ENCODE measurements at regions not wholly inside any gene's neighbourhood (a gene's known extent, or its start where the extent isn't known, plus 50 kb on each side); places are given as distances from the start of the nearest gene placed in this dataset.
A peak's percentile ranks its signal among the peaks of the same experiment; 100 is the strongest.

GRCh38 chr4:83213640-83214039, 71.0 kb downstream of the COQ2 start:
- TF ChIP-seq CTCF (IDR thresholded peaks at IDR 0.05) = no peak
- TF ChIP-seq POLR2A (IDR thresholded peaks at IDR 0.05) = no peak
- Histone ChIP-seq H3K27me3 (no peaks in the 10 kb centered on the region), H3K4me1 (peaks cover 3 to 7% of the 10 kb centered on the region in 2 donors), H3K4me3 (replicated peaks in 1 of 3) (no peak overlapping the region), H3K9me3 (no peaks in the 10 kb centered on the region), H3K36me3 (no peaks in the 10 kb centered on the region), H3K27ac (no peak overlapping the region)
- DNase-seq = no peak
- WGBS, 2 donors = 94 to 96% methylated on average over 5 of the region's 5 CpGs
- intact Hi-C loops (cut with DNase I) = no loop called here

GRCh38 chr4:83212041-83212851, 72.4 kb downstream of the COQ2 start:
- Histone ChIP-seq H3K27me3 (no peaks in the 10 kb centered on the region), H3K4me3 (replicated peaks in 1 of 3) (no peak overlapping the region), H3K9me3 (no peaks in the 10 kb centered on the region), H3K4me1 (peaks cover 3 to 7% of the 10 kb centered on the region in 2 donors), H3K27ac (peak overlapping the region in 2 of 3 donors; percentile 48 to 69), H3K36me3 (no peaks in the 10 kb centered on the region)
- WGBS, 2 donors = 32 to 33% methylated on average over 9 of the region's 9 CpGs
- intact Hi-C loops (cut with DNase I) = no loop called here
- no peak for TF ChIP-seq POLR2A (IDR thresholded peaks at IDR 0.05)
- no peak for TF ChIP-seq CTCF (IDR thresholded peaks at IDR 0.05)
- DNase-seq = peak; percentile 6 to 16

GRCh38 chr4:83209419-83209818, 75.2 kb downstream of the COQ2 start:
- Histone ChIP-seq H3K4me1 (peaks cover 3 to 7% of the 10 kb centered on the region in 2 donors), H3K9me3 (no peaks in the 10 kb centered on the region), H3K36me3 (no peaks in the 10 kb centered on the region), H3K27ac (no peak overlapping the region), H3K27me3 (no peaks in the 10 kb centered on the region), H3K4me3 (replicated peaks in 1 of 3) (no peak overlapping the region)
- TF ChIP-seq POLR2A (IDR thresholded peaks at IDR 0.05) (no peak), CTCF (IDR thresholded peaks at IDR 0.05) (no peak)
- 63 to 74% methylated on average over 4 of the region's 4 CpGs for WGBS, 2 donors
- intact Hi-C loops (cut with DNase I) = no loop called here
- no peak for DNase-seq

- intact Hi-C loops (cut with DNase I) = no loop called here
- Histone ChIP-seq H3K27me3 (no peaks in the 10 kb centered on the region), H3K36me3 (no peaks in the 10 kb centered on the region), H3K4me3 (replicated peaks in 1 of 3) (no peak overlapping the region), H3K27ac (no peak overlapping the region), H3K9me3 (no peaks in the 10 kb centered on the region), H3K4me1 (peaks cover 3 to 7% of the 10 kb centered on the region in 2 donors)
- TF ChIP-seq POLR2A (IDR thresholded peaks at IDR 0.05) = no peak
- no peak for TF ChIP-seq CTCF (IDR thresholded peaks at IDR 0.05)
- 92 to 93% methylated on average over 4 of the region's 4 CpGs for WGBS, 2 donors
- no peak for DNase-seq
These were observed 75.9 kb downstream of the COQ2 start for GRCh38 chr4:83208371-83209365.

Measured in thyroid gland (tissue), 4 donors.